ENCODE measurements at regions not wholly inside any gene's neighbourhood (a gene's known extent, or its start where the extent isn't known, plus 50 kb on each side); places are given as distances from the start of the nearest gene placed in this dataset.
"Not testable (repeated sequence)": the region's sequence is repeated elsewhere in the genome, so short reads cannot be mapped to it uniquely, and the experiment has no call there.

DNA sequence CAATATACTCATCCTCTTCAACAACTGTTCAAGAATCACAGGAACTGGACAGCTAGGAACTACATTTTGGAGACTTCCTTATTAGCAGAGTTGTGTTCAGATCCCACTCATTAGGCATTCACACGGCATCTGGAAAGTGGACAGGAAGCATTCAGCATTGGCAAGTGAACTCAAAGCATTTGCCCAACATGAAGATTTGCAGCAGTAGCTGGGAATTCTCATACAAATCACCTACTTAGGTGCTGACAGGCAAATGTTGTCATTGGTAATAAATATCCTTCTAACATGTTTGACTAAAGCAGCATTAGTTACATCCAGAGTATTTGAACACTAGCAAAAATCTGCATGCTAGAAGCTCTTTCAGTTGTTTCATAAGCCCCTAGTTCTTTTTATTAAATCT, 350.8 kb downstream of the PTH2R start:
- Histone ChIP-seq H3K79me2 (ENCODE audit: control insufficient read depth, insufficient read depth, low read length) (no peaks in the 10 kb centered on the region), H3K27ac (ENCODE audit: control insufficient read depth, insufficient read depth, low read length) (no peak overlapping the region), H3K4me2 (ENCODE audit: control insufficient read depth, extremely low read depth, insufficient read depth, low read depth, low read length) (no peak overlapping the region), H3K9ac (ENCODE audit: control insufficient read depth, extremely low read depth, insufficient read depth, low read length) (no peak overlapping the region), H3K4me1 (ENCODE audit: control insufficient read depth, extremely low read depth, insufficient read depth, low read length) (no peaks in the 10 kb centered on the region), H3K9me3 (ENCODE audit: control insufficient read depth, low read depth, low read length) (no peaks in the 10 kb centered on the region), H2AFZ (ENCODE audit: control insufficient read depth, low read length) (no peak overlapping the region), H3K9me1 (ENCODE audit: control insufficient read depth, extremely low read depth, insufficient read depth, low read length) (no peaks in the 10 kb centered on the region), H3K36me3 (ENCODE audit: control insufficient read depth in 2 of 2, extremely low read depth in 1 of 2, insufficient read depth in 2 of 2, low read length in 2 of 2) (no peaks in the 10 kb centered on the region), H3K4me3 (ENCODE audit: control insufficient read depth in 2 of 3, extremely low read depth in 1 of 3, insufficient read depth in 2 of 3, low read depth in 1 of 3, low read length in 3 of 3) (no peak overlapping the region), H3K27me3 (ENCODE audit: control insufficient read depth, extremely low read depth, insufficient read depth, low read length) (no peaks in the 10 kb centered on the region), H4K20me1 (ENCODE audit: control insufficient read depth, extremely low read depth, insufficient read depth, low read length) (no peaks in the 10 kb centered on the region)
- FAIRE-seq (no peak), DNase-seq (ENCODE audit: low read depth, low spot score) (no peak)
- dilution Hi-C loops (cut with MboI; ENCODE audit: extremely low pct_ligation_motif_present, low sequenced_read_pairs) = no loop called here
- no peak for TF ChIP-seq EZH2 (IDR thresholded peaks at IDR 0.05; ENCODE audit: low read length)
- TF ChIP-seq, protein P1, sequence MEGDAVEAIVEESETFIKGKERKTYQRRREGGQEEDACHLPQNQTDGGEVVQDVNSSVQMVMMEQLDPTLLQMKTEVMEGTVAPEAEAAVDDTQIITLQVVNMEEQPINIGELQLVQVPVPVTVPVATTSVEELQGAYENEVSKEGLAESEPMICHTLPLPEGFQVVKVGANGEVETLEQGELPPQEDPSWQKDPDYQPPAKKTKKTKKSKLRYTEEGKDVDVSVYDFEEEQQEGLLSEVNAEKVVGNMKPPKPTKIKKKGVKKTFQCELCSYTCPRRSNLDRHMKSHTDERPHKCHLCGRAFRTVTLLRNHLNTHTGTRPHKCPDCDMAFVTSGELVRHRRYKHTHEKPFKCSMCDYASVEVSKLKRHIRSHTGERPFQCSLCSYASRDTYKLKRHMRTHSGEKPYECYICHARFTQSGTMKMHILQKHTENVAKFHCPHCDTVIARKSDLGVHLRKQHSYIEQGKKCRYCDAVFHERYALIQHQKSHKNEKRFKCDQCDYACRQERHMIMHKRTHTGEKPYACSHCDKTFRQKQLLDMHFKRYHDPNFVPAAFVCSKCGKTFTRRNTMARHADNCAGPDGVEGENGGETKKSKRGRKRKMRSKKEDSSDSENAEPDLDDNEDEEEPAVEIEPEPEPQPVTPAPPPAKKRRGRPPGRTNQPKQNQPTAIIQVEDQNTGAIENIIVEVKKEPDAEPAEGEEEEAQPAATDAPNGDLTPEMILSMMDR (optimal IDR thresholded peaks at IDR 0.05 in 1 of 3, IDR thresholded peaks at IDR 0.05 in 1 of 3, conservative IDR thresholded peaks at IDR 0.05 in 1 of 3; ENCODE audit: extremely low read depth in 1 of 3, insufficient read depth in 2 of 3, low read length in 3 of 3) = no peak

DNA sequence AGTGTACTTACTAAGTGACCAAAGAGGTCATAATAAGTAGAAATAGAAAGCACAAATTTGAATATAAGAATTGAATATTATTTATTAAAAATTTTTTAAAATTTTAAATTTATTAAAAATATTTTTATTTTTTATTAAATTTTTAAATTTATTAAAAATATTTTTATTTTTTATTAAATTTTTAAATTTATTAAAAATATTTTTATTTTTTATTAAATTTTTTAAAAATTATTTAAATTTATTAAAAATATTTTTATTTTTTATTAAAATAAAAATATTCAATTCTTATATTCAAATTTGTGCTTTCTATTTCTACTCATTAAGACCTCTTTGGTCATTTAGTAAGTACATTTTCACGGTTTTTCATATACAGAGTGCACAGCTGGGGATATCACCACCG, 366.5 kb downstream of the PTH2R start:
- H3K4me3 ChIP-seq (ENCODE audit: control insufficient read depth in 2 of 3, extremely low read depth in 1 of 3, insufficient read depth in 2 of 3, low read depth in 1 of 3, low read length in 3 of 3); H3K4me2 ChIP-seq (ENCODE audit: control insufficient read depth, extremely low read depth, insufficient read depth, low read depth, low read length); H3K9ac ChIP-seq (ENCODE audit: control insufficient read depth, extremely low read depth, insufficient read depth, low read length); H3K27me3 ChIP-seq (ENCODE audit: control insufficient read depth, extremely low read depth, insufficient read depth, low read length); DNase-seq (ENCODE audit: low read depth, low spot score); H2AFZ ChIP-seq (ENCODE audit: control insufficient read depth, low read length); FAIRE-seq; H3K9me1 ChIP-seq (ENCODE audit: control insufficient read depth, extremely low read depth, insufficient read depth, low read length); H3K79me2 ChIP-seq (ENCODE audit: control insufficient read depth, insufficient read depth, low read length); H3K9me3 ChIP-seq (ENCODE audit: control insufficient read depth, low read depth, low read length); H3K36me3 ChIP-seq (ENCODE audit: control insufficient read depth in 2 of 2, extremely low read depth in 1 of 2, insufficient read depth in 2 of 2, low read length in 2 of 2); dilution Hi-C loops (cut with MboI; ENCODE audit: extremely low pct_ligation_motif_present, low sequenced_read_pairs); H3K27ac ChIP-seq (ENCODE audit: control insufficient read depth, insufficient read depth, low read length); H3K4me1 ChIP-seq (ENCODE audit: control insufficient read depth, extremely low read depth, insufficient read depth, low read length); H4K20me1 ChIP-seq (ENCODE audit: control insufficient read depth, extremely low read depth, insufficient read depth, low read length): not testable (repeated sequence)

DNA sequence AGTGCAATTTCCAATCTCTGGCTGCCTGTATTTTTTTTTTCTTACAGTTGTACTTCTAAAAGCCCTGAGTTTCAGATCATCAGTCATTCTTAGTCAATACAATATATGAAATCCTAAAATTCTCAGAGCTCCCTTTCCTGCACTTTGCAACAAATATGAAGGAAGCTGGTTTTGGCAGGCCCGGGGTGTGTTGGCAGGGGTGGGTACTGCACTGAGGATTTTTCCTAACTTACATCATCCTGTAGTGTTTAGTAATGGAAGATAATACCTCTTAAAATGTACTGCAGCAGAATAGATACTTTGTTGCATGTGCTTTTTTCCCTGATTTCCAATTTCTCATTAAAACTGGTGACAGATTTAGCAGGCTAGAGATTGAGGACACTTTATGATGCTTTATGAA, 374.6 kb downstream of the PTH2R start:
- dilution Hi-C loops (cut with MboI; ENCODE audit: extremely low pct_ligation_motif_present, low sequenced_read_pairs) = no loop called here
- no peak overlapping the region for H3K4me2 ChIP-seq (ENCODE audit: control insufficient read depth, extremely low read depth, insufficient read depth, low read depth, low read length)

More for the DNA sequence above, 374.6 kb downstream of the PTH2R start:
- Histone ChIP-seq H3K4me3 (ENCODE audit: control insufficient read depth in 2 of 3, extremely low read depth in 1 of 3, insufficient read depth in 2 of 3, low read depth in 1 of 3, low read length in 3 of 3) (no peak overlapping the region), H3K27me3 (ENCODE audit: control insufficient read depth, extremely low read depth, insufficient read depth, low read length) (no peaks in the 10 kb centered on the region), H3K9me1 (ENCODE audit: control insufficient read depth, extremely low read depth, insufficient read depth, low read length) (no peaks in the 10 kb centered on the region), H3K27ac (ENCODE audit: control insufficient read depth, insufficient read depth, low read length) (no peak overlapping the region), H3K36me3 (ENCODE audit: control insufficient read depth in 2 of 2, extremely low read depth in 1 of 2, insufficient read depth in 2 of 2, low read length in 2 of 2) (no peaks in the 10 kb centered on the region), H4K20me1 (ENCODE audit: control insufficient read depth, extremely low read depth, insufficient read depth, low read length) (no peaks in the 10 kb centered on the region), H3K9ac (ENCODE audit: control insufficient read depth, extremely low read depth, insufficient read depth, low read length) (no peak overlapping the region), H3K4me1 (ENCODE audit: control insufficient read depth, extremely low read depth, insufficient read depth, low read length) (no peaks in the 10 kb centered on the region), H3K9me3 (ENCODE audit: control insufficient read depth, low read depth, low read length) (no peaks in the 10 kb centered on the region), H3K79me2 (ENCODE audit: control insufficient read depth, insufficient read depth, low read length) (no peaks in the 10 kb centered on the region), H2AFZ (ENCODE audit: control insufficient read depth, low read length) (no peak overlapping the region)
- FAIRE-seq = no peak
- TF ChIP-seq, protein P1 (optimal IDR thresholded peaks at IDR 0.05 in 1 of 3, IDR thresholded peaks at IDR 0.05 in 1 of 3, conservative IDR thresholded peaks at IDR 0.05 in 1 of 3; ENCODE audit: extremely low read depth in 1 of 3, insufficient read depth in 2 of 3, low read length in 3 of 3) = no peak
- DNase-seq (ENCODE audit: low read depth, low spot score) = no peak

Data from keratinocyte (primary cell).